WTC11 (cell line): ENCODE measurements at regions not wholly inside any gene's neighbourhood (a gene's known extent, or its start where the extent isn't known, plus 50 kb on each side); places are given as distances from the start of the nearest gene placed in this dataset.

Source experiments
- ATAC-seq: fragments of 200-7000 bp; cut with Tn5 transposase; 2 replicates; pipeline ENCODE4 v1.10.0; 2021; ENCODE audit warnings: mild to moderate bottlenecking, moderate library complexity
- CTCF ChIA-PET: fragments of 300-600 bp; sonication (Branson Sonifier 250); formaldehyde crosslinking; loops from one replicate; lab custom pipeline; 2021; ENCODE audit warnings: antibody characterized with exemption; lab: Charles Lee
- POLR2A ChIA-PET: fragments of 350-600 bp; sonication (Branson Sonifier 250); formaldehyde crosslinking; loops from one replicate; lab custom pipeline; 2021; ENCODE audit warnings: antibody characterized with exemption; lab: Charles Lee
- DNase-seq: peaks from one replicate; pipeline ENCODE4 v3.0.0; 2021; ENCODE audit warnings: low spot score
- H3K27ac Mint-ChIP-seq: 2 replicates; pipeline ENCODE4 v1.8.0; 2021; ENCODE audit warnings: mixed read lengths
- H3K27me3 Mint-ChIP-seq: 2 replicates; pipeline ENCODE4 v1.8.0; 2021; ENCODE audit warnings: low read depth, mild to moderate bottlenecking, moderate library complexity, mixed read lengths
- H3K36me3 Mint-ChIP-seq: 2 replicates; pipeline ENCODE4 v1.8.0; 2021; ENCODE audit warnings: mixed read lengths
- H3K4me1 Mint-ChIP-seq: 2 replicates; pipeline ENCODE4 v1.8.0; 2022; ENCODE audit warnings: mixed read lengths
- H3K4me3 Mint-ChIP-seq: 2 replicates; pipeline ENCODE4 v1.8.0; 2021; ENCODE audit warnings: mild to moderate bottlenecking, moderate library complexity, mixed read lengths
- H3K9me3 Mint-ChIP-seq: 2 replicates; pipeline ENCODE4 v1.8.0; 2021; ENCODE audit warnings: mixed read lengths
- AFF4 ChIP-seq: sonication (generic); formaldehyde crosslinking; IDR thresholded peaks from 2 replicates; pipeline ENCODE4 v1.8.1; 2023; ENCODE audit warnings: mild to moderate bottlenecking, missing genetic modification reagents, borderline replicate concordance
- ARID4B ChIP-seq: sonication (generic); formaldehyde crosslinking; IDR thresholded peaks from 2 replicates; pipeline ENCODE4 v1.8.0; 2023; ENCODE audit warnings: missing genetic modification reagents, mild to moderate bottlenecking, borderline replicate concordance
- ATF1 ChIP-seq: sonication (generic); formaldehyde crosslinking; IDR thresholded peaks from 2 replicates; pipeline ENCODE4 v1.8.1; 2023; ENCODE audit warnings: mild to moderate bottlenecking, moderate library complexity, missing genetic modification reagents
- ATF3 ChIP-seq: sonication (generic); formaldehyde crosslinking; conservative IDR thresholded peaks from 2 replicates; pipeline ENCODE4 v1.8.1; 2022; ENCODE audit warnings: mild to moderate bottlenecking, missing genetic modification reagents
- CBFB ChIP-seq: sonication (generic); formaldehyde crosslinking; IDR thresholded peaks from 2 replicates; pipeline ENCODE4 v1.8.1; 2022; ENCODE audit warnings: mild to moderate bottlenecking, low read depth, missing genetic modification reagents
- CREM ChIP-seq: sonication (generic); formaldehyde crosslinking; IDR thresholded peaks from 2 replicates; pipeline ENCODE4 v1.8.1; 2022; ENCODE audit warnings: mild to moderate bottlenecking, missing genetic modification reagents, moderate library complexity
- E2F1 ChIP-seq: sonication (generic); formaldehyde crosslinking; IDR thresholded peaks from 2 replicates; pipeline ENCODE4 v1.8.0; 2022; ENCODE audit warnings: mild to moderate bottlenecking, missing genetic modification reagents
- ETV6 ChIP-seq: sonication (generic); formaldehyde crosslinking; IDR thresholded peaks from 2 replicates; pipeline ENCODE4 v1.8.1; 2022; ENCODE audit warnings: mild to moderate bottlenecking, missing genetic modification reagents
- FOXP1 ChIP-seq: sonication (generic); formaldehyde crosslinking; IDR thresholded peaks from 2 replicates; pipeline ENCODE4 v1.8.0; 2022; ENCODE audit warnings: missing genetic modification reagents, mild to moderate bottlenecking, moderate library complexity, borderline replicate concordance
- GABPB1 ChIP-seq: sonication (generic); formaldehyde crosslinking; IDR thresholded peaks from 2 replicates; pipeline ENCODE4 v1.8.1; 2023; ENCODE audit warnings: mild to moderate bottlenecking, missing genetic modification reagents
- GRHL2 ChIP-seq: fragments of 250-450 bp; sonication (Bioruptor Pico); IDR thresholded peaks from 2 replicates; pipeline ENCODE4 v1.8.0; 2022; ENCODE audit warnings: mild to moderate bottlenecking, moderate library complexity; ENCODE audit not compliant: insufficient replicate concordance, severe bottlenecking
- GTF2I ChIP-seq: fragments of 250-450 bp; sonication (Bioruptor Pico); conservative IDR thresholded peaks from 2 replicates; pipeline ENCODE4 v1.4.0; 2021; ENCODE audit warnings: mild to moderate bottlenecking
- HMGA2 ChIP-seq: fragments of 250-450 bp; sonication (Bioruptor Pico); IDR thresholded peaks from 2 replicates; pipeline ENCODE4 v1.4.0; 2021; ENCODE audit warnings: mild to moderate bottlenecking, moderate library complexity
- JAZF1 ChIP-seq: fragments of 250-450 bp; sonication (Bioruptor Pico); IDR thresholded peaks from 2 replicates; pipeline ENCODE4 v1.9.0; 2021; ENCODE audit warnings: moderate library complexity, mild to moderate bottlenecking, inconsistent platforms
- KAT7 ChIP-seq: sonication (generic); formaldehyde crosslinking; IDR thresholded peaks from 2 replicates; pipeline ENCODE4 v1.8.1; 2023; ENCODE audit warnings: missing genetic modification reagents, mild to moderate bottlenecking, borderline replicate concordance
- NFE2L1 ChIP-seq: sonication (generic); formaldehyde crosslinking; IDR thresholded peaks from 2 replicates; pipeline ENCODE4 v1.8.1; 2023; ENCODE audit warnings: missing genetic modification reagents
- NFYB ChIP-seq: sonication (generic); formaldehyde crosslinking; conservative IDR thresholded peaks from 2 replicates; pipeline ENCODE4 v1.8.0; 2022; ENCODE audit warnings: low read depth, missing genetic modification reagents
- OVOL2 ChIP-seq: fragments of 250-450 bp; sonication (Bioruptor Pico); IDR thresholded peaks from 2 replicates; pipeline ENCODE4 v1.9.0; 2021; ENCODE audit warnings: mild to moderate bottlenecking, borderline replicate concordance
- SMAD4 ChIP-seq: sonication (generic); formaldehyde crosslinking; IDR thresholded peaks from 2 replicates; pipeline ENCODE4 v1.8.0; 2022; ENCODE audit warnings: mild to moderate bottlenecking, missing genetic modification reagents
- TCF7 ChIP-seq: sonication (generic); formaldehyde crosslinking; IDR thresholded peaks from 2 replicates; pipeline ENCODE4 v1.8.0; 2022; ENCODE audit warnings: mild to moderate bottlenecking, low read depth, missing genetic modification reagents, moderate library complexity
- TP53 ChIP-seq: sonication (generic); formaldehyde crosslinking; IDR thresholded peaks from 2 replicates; pipeline ENCODE4 v1.8.1; 2023; ENCODE audit warnings: mild to moderate bottlenecking, missing genetic modification reagents
- ZNF121 ChIP-seq: sonication (generic); formaldehyde crosslinking; IDR thresholded peaks from 2 replicates; pipeline ENCODE4 v1.8.0; 2023; ENCODE audit warnings: missing genetic modification reagents
- ZNF263 ChIP-seq: sonication (generic); formaldehyde crosslinking; IDR thresholded peaks from 2 replicates; pipeline ENCODE4 v1.8.1; 2022; ENCODE audit warnings: low read depth, mild to moderate bottlenecking, moderate library complexity, missing genetic modification reagents
- ZNF396 ChIP-seq: fragments of 250-450 bp; sonication (Bioruptor Pico); IDR thresholded peaks from 2 replicates; pipeline ENCODE4 v1.8.0; 2021; ENCODE audit warnings: mild to moderate bottlenecking, moderate library complexity, borderline replicate concordance

- Mint-ChIP-seq H3K36me3 (no peaks in the 10 kb centered on the region), H3K4me3 (no peak overlapping the region), H3K27me3 (no peaks in the 10 kb centered on the region), H3K9me3 (peaks cover 3% of the 10 kb centered on the region), H3K4me1 (peaks cover 44% of the 10 kb centered on the region), H3K27ac (peak overlapping the region; percentile 85)
- no peak for DNase-seq
- ATAC-seq = no peak; the same call in 1 of the 2 replicates
- ChIA-PET POLR2A (no interaction called here), CTCF (no interaction called here)
- TF ChIP-seq ZNF396 (CRISPR knock-in tag) (no peak), NFYB (CRISPR knock-in tag) (no peak), GABPB1 (no peak), GTF2I (CRISPR knock-in tag) (no peak), ARID4B (CRISPR knock-in tag) (no peak), JAZF1 (no peak), E2F1 (CRISPR knock-in tag) (no peak), CREM (CRISPR knock-in tag) (no peak), HMGA2 (CRISPR knock-in tag) (no peak)
Observed at GRCh38 chr3:181383201-181383600, 328.5 kb upstream of the SOX2 start.

- Mint-ChIP-seq H3K9me3 (no peaks in the 10 kb centered on the region), H3K36me3 (no peaks in the 10 kb centered on the region), H3K27me3 (no peaks in the 10 kb centered on the region), H3K4me3 (no peak overlapping the region), H3K4me1 (peaks cover 44% of the 10 kb centered on the region), H3K27ac (peak overlapping the region; percentile 38; the same call in 1 of the 2 replicates)
- TF ChIP-seq ZNF121 (CRISPR knock-in tag) (no peak), OVOL2 (CRISPR knock-in tag) (no peak), NFE2L1 (CRISPR knock-in tag) (no peak), ATF3 (CRISPR knock-in tag) (no peak), TCF7 (CRISPR knock-in tag) (no peak), GRHL2 (CRISPR knock-in tag) (no peak), ATF1 (CRISPR knock-in tag) (no peak)
- POLR2A ChIA-PET = interaction anchor here (1.2 kb wide), 1 partner anchor 13 kb away, joined by 3 read pairs; no protein-coding TSS in a partner anchor
- CTCF ChIA-PET = no interaction called here
- ATAC-seq = no peak
- DNase-seq = no peak
Observed at GRCh38 chr3:181382656-181383055, 329.1 kb upstream of the SOX2 start.

GRCh38 chr3:181379278-181379677 is 332.4 kb upstream of the SOX2 start:
- POLR2A ChIA-PET = no interaction called here
- ATAC-seq = no peak
- Mint-ChIP-seq H3K36me3 (no peaks in the 10 kb centered on the region), H3K9me3 (no peaks in the 10 kb centered on the region), H3K4me1 (peaks cover 35% of the 10 kb centered on the region), H3K4me3 (no peak overlapping the region), H3K27me3 (no peaks in the 10 kb centered on the region), H3K27ac (no peak overlapping the region)
- CTCF ChIA-PET = interaction anchor here (1.0 kb wide), 1 partner anchor 323 kb away, joined by 3 read pairs; no protein-coding TSS in a partner anchor
- DNase-seq = no peak
- TF ChIP-seq CBFB (CRISPR knock-in tag) (no peak), KAT7 (CRISPR knock-in tag) (no peak), FOXP1 (CRISPR knock-in tag) (no peak), ETV6 (CRISPR knock-in tag) (no peak), AFF4 (CRISPR knock-in tag) (no peak), SMAD4 (CRISPR knock-in tag) (no peak), JAZF1 (no peak), OVOL2 (CRISPR knock-in tag) (no peak), ZNF263 (CRISPR knock-in tag) (no peak), TP53 (CRISPR knock-in tag) (no peak)
